ENCODE measurements at regions not wholly inside any gene's neighbourhood (a gene's known extent, or its start where the extent isn't known, plus 50 kb on each side); places are given as distances from the start of the nearest gene placed in this dataset.

DNA sequence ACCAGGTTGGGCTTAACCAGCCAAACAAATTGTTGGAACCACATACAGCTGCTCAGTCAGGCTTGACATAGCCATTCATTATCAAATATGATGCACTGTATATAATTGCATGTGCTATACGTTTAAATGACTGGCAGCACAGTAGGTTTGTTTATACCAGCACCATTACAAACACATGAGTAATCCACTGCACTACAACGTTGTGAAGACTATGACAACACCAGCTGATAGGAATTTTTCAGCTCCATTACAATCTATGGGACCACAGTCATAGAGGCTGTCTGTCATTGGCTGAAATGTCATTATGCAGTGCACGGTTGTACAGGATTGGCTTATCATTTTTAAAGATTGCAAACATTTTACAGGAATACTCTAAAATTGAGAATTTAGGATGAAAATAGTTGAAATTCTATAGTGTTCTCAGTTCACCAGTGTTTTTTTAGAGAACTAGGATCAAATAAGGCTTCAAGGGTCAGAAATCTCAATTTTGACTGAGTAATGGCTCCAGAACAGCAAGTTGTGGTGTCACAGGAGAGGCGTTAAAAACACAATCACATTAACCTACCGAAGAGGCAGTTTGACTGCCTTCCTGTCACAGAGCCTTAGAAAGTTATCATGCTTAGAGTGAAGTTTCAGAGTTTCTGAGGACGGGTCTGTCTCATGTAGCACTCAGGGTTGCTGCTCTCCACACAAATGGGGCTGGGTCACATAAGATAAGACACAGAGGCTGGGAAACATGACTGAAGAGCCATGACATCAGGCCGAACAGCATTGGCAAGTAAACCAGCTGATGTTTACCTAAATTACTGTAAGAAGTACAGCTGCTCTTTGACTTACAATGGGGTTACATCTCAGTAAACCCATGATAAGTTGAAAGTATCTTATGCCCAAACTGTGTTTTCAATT, 60.7 kb upstream of the SMLR1 start:
- Histone ChIP-seq H3K4me1 (ENCODE audit: control insufficient read depth, insufficient read depth, low read length) (no peaks in the 10 kb centered on the region), H3K36me3 (ENCODE audit: control insufficient read depth, insufficient read depth, low read length) (no peaks in the 10 kb centered on the region), H3K27me3 (ENCODE audit: control insufficient read depth, insufficient read depth, low read length, poor library complexity, severe bottlenecking) (no peaks in the 10 kb centered on the region), H3K9me3 (ENCODE audit: control insufficient read depth, low read length) (no peaks in the 10 kb centered on the region), H3K4me3 (ENCODE audit: insufficient read depth, low read depth, low read length) (no peak overlapping the region), H3K27ac (ENCODE audit: insufficient read depth, low read depth, low read length, poor library complexity, severe bottlenecking) (no peak overlapping the region)
- 85 to 91% methylated on average over 7 of the region's 7 CpGs for WGBS, 2 experiments

DNA sequence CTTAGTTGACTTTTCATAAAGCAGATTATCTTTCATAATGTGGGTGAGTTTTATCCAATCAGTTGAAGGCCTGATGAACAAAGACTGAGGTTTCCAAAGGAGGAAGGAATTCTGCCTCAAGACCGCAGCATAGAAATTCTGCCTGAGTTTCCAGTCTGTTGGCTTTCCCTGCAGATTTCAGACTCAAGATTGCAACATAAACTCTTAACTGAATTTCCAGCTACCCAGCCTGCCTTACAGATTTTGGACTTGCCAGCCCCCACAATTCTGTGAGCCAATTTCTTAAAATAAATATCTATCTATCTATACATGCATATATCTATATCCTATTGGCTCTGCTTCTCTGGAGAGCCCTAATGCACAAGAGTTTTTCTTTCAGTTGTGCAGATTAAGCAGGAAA, 57.3 kb upstream of the SMLR1 start:
- Histone ChIP-seq H3K9me3 (ENCODE audit: control insufficient read depth, low read length) (no peaks in the 10 kb centered on the region), H3K4me3 (ENCODE audit: insufficient read depth, low read depth, low read length) (no peak overlapping the region), H3K27me3 (ENCODE audit: control insufficient read depth, insufficient read depth, low read length, poor library complexity, severe bottlenecking) (no peaks in the 10 kb centered on the region), H3K36me3 (ENCODE audit: control insufficient read depth, insufficient read depth, low read length) (no peaks in the 10 kb centered on the region), H3K4me1 (ENCODE audit: control insufficient read depth, insufficient read depth, low read length) (no peaks in the 10 kb centered on the region), H3K27ac (ENCODE audit: insufficient read depth, low read depth, low read length, poor library complexity, severe bottlenecking) (no peak overlapping the region)
- WGBS, 2 experiments, result 91 to 95% methylated on average over 1 of the region's 1 CpG

DNA sequence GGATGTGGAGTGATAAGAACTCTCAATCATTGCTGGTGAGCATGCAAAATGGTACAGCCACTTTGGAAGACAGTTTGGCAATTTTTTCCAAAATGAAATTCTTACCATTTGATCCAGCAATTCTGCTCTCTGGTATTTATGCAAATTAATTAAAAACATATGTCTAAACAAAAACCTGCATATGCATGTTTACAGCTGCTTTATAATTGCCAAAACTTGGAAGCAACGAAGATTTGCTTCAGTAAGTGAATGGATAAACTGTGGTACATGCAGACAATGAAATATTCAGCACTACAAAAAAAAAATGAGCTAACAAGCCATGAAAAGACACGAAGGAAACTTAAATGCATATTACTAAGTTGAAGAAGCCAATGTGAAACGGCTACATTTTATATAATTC, 55.5 kb upstream of the SMLR1 start:
- H3K27me3 ChIP-seq (ENCODE audit: control insufficient read depth, insufficient read depth, low read length, poor library complexity, severe bottlenecking), result no peaks in the 10 kb centered on the region
- H3K27ac ChIP-seq (ENCODE audit: insufficient read depth, low read depth, low read length, poor library complexity, severe bottlenecking), result no peak overlapping the region
- no peaks in the 10 kb centered on the region for H3K4me1 ChIP-seq (ENCODE audit: control insufficient read depth, insufficient read depth, low read length)
- no peaks in the 10 kb centered on the region for H3K36me3 ChIP-seq (ENCODE audit: control insufficient read depth, insufficient read depth, low read length)
- no peak overlapping the region for H3K4me3 ChIP-seq (ENCODE audit: insufficient read depth, low read depth, low read length)
- no peaks in the 10 kb centered on the region for H3K9me3 ChIP-seq (ENCODE audit: control insufficient read depth, low read length)
- 80 to 100% methylated on average over 1 of the region's 3 CpGs for WGBS, 2 experiments

- no peak overlapping the region for H3K27ac ChIP-seq (ENCODE audit: insufficient read depth, low read depth, low read length, poor library complexity, severe bottlenecking)
- H3K4me3 ChIP-seq (ENCODE audit: insufficient read depth, low read depth, low read length), result no peak overlapping the region
- 92 to 93% methylated on average over 2 to 3 of the region's 3 CpGs for WGBS, 2 experiments
- H3K9me3 ChIP-seq (ENCODE audit: control insufficient read depth, low read length), result no peaks in the 10 kb centered on the region
- no peaks in the 10 kb centered on the region for H3K4me1 ChIP-seq (ENCODE audit: control insufficient read depth, insufficient read depth, low read length)
- no peaks in the 10 kb centered on the region for H3K27me3 ChIP-seq (ENCODE audit: control insufficient read depth, insufficient read depth, low read length, poor library complexity, severe bottlenecking)
- H3K36me3 ChIP-seq (ENCODE audit: control insufficient read depth, insufficient read depth, low read length), result no peaks in the 10 kb centered on the region
Observed at GRCh38 chr6:130773860-130774259, 53.3 kb upstream of the SMLR1 start.

GRCh38 chr6:130775411-130776012, 51.7 kb upstream of the SMLR1 start:
- WGBS, 2 experiments, result 88% methylated on average over 2 to 3 of the region's 3 CpGs
- H3K4me3 ChIP-seq (ENCODE audit: insufficient read depth, low read depth, low read length), result no peak overlapping the region
- H3K27ac ChIP-seq (ENCODE audit: insufficient read depth, low read depth, low read length, poor library complexity, severe bottlenecking), result no peak overlapping the region
- H3K36me3 ChIP-seq (ENCODE audit: control insufficient read depth, insufficient read depth, low read length), result no peaks in the 10 kb centered on the region
- H3K4me1 ChIP-seq (ENCODE audit: control insufficient read depth, insufficient read depth, low read length), result no peaks in the 10 kb centered on the region
- no peaks in the 10 kb centered on the region for H3K27me3 ChIP-seq (ENCODE audit: control insufficient read depth, insufficient read depth, low read length, poor library complexity, severe bottlenecking)
- H3K9me3 ChIP-seq (ENCODE audit: control insufficient read depth, low read length), result no peaks in the 10 kb centered on the region

- H3K27ac ChIP-seq (ENCODE audit: insufficient read depth, low read depth, low read length, poor library complexity, severe bottlenecking), result no peak overlapping the region
- H3K36me3 ChIP-seq (ENCODE audit: control insufficient read depth, insufficient read depth, low read length), result no peaks in the 10 kb centered on the region
- H3K4me1 ChIP-seq (ENCODE audit: control insufficient read depth, insufficient read depth, low read length), result no peaks in the 10 kb centered on the region
- H3K27me3 ChIP-seq (ENCODE audit: control insufficient read depth, insufficient read depth, low read length, poor library complexity, severe bottlenecking), result no peaks in the 10 kb centered on the region
- WGBS, 2 experiments, result 77 to 80% methylated on average over 3 of the region's 3 CpGs
- H3K4me3 ChIP-seq (ENCODE audit: insufficient read depth, low read depth, low read length), result no peak overlapping the region
- no peaks in the 10 kb centered on the region for H3K9me3 ChIP-seq (ENCODE audit: control insufficient read depth, low read length)
Observed at GRCh38 chr6:130776287-130776925, 50.8 kb upstream of the SMLR1 start.
